ENCODE measurements at regions not wholly inside any gene's neighbourhood (a gene's known extent, or its start where the extent isn't known, plus 50 kb on each side); places are given as distances from the start of the nearest gene placed in this dataset.

GRCh38 chr5:11981986-11982385 lies 77.7 kb upstream of the CTNND2 start:
- no peak for DNase-seq
- WGBS, 3 donors: 84 to 85% (median 84%) methylated on average over 3 of the region's 3 CpGs
- no peaks in the 10 kb centered on the region for H3K4me1 ChIP-seq
- TF ChIP-seq CTCF (IDR thresholded peaks at IDR 0.05): no peak
- no peaks in the 10 kb centered on the region for H3K36me3 ChIP-seq (ENCODE audit: insufficient read depth in 1 of 2, low read depth in 1 of 2)
- H3K4me3 ChIP-seq: no peak overlapping the region
- intact Hi-C loops (cut with DNase I): no loop called here
- no peak for ATAC-seq
- no peak overlapping the region for H3K27ac ChIP-seq
- H3K9me3 ChIP-seq: no peaks in the 10 kb centered on the region
- H3K27me3 ChIP-seq (ENCODE audit: insufficient read depth in 3 of 3, low read length in 2 of 3): no peaks in the 10 kb centered on the region

- no peaks in the 10 kb centered on the region for H3K9me3 ChIP-seq
- H3K4me1 ChIP-seq: no peaks in the 10 kb centered on the region
- ATAC-seq (no peak), DNase-seq (no peak)
- no peak overlapping the region for H3K27ac ChIP-seq
- intact Hi-C loops (cut with DNase I): no loop called here
- no peaks in the 10 kb centered on the region for H3K36me3 ChIP-seq (ENCODE audit: insufficient read depth in 1 of 2, low read depth in 1 of 2)
- TF ChIP-seq CTCF (IDR thresholded peaks at IDR 0.05): no peak
- WGBS, 3 donors: 84 to 92% (median 84%) methylated on average over 2 of the region's 2 CpGs
- no peak overlapping the region for H3K4me3 ChIP-seq
- H3K27me3 ChIP-seq (ENCODE audit: insufficient read depth in 3 of 3, low read length in 2 of 3): no peaks in the 10 kb centered on the region
Observed at GRCh38 chr5:11977904-11978303, 73.7 kb upstream of the CTNND2 start.

- Histone ChIP-seq H3K4me3 (no peak overlapping the region), H3K27ac (no peak overlapping the region), H3K27me3 (ENCODE audit: insufficient read depth in 3 of 3, low read length in 2 of 3) (no peaks in the 10 kb centered on the region), H3K4me1 (no peaks in the 10 kb centered on the region), H3K36me3 (ENCODE audit: insufficient read depth in 1 of 2, low read depth in 1 of 2) (no peaks in the 10 kb centered on the region), H3K9me3 (no peaks in the 10 kb centered on the region)
- intact Hi-C loops (cut with DNase I): no loop called here
- no peak for ATAC-seq
- no peak for DNase-seq
- WGBS, 3 donors: 69 to 72% (median 70%) methylated on average over 7 of the region's 7 CpGs
- no peak for TF ChIP-seq CTCF (IDR thresholded peaks at IDR 0.05)
Observed at GRCh38 chr5:11973469-11973868, 69.2 kb upstream of the CTNND2 start.

- Histone ChIP-seq H3K36me3 (ENCODE audit: insufficient read depth in 1 of 2, low read depth in 1 of 2) (no peaks in the 10 kb centered on the region), H3K4me3 (no peak overlapping the region), H3K27me3 (ENCODE audit: insufficient read depth in 3 of 3, low read length in 2 of 3) (no peaks in the 10 kb centered on the region), H3K4me1 (no peaks in the 10 kb centered on the region), H3K9me3 (no peaks in the 10 kb centered on the region), H3K27ac (no peak overlapping the region)
- 89 to 93% (median 90%) methylated on average over 3 of the region's 3 CpGs for WGBS, 3 donors
- no peak for DNase-seq
- TF ChIP-seq CTCF (IDR thresholded peaks at IDR 0.05): no peak
- intact Hi-C loops (cut with DNase I): no loop called here
- ATAC-seq: no peak
Observed at GRCh38 chr5:11963227-11963626, 59.0 kb upstream of the CTNND2 start.

GRCh38 chr5:11962122-11962521 lies 57.9 kb upstream of the CTNND2 start:
- intact Hi-C loops (cut with DNase I): no loop called here
- no peaks in the 10 kb centered on the region for H3K4me1 ChIP-seq
- H3K4me3 ChIP-seq: no peak overlapping the region
- no peaks in the 10 kb centered on the region for H3K27me3 ChIP-seq (ENCODE audit: insufficient read depth in 3 of 3, low read length in 2 of 3)
- no peaks in the 10 kb centered on the region for H3K9me3 ChIP-seq
- no peak overlapping the region for H3K27ac ChIP-seq
- no peaks in the 10 kb centered on the region for H3K36me3 ChIP-seq (ENCODE audit: insufficient read depth in 1 of 2, low read depth in 1 of 2)
- 15 to 21% (median 16%) methylated on average over 4 of the region's 4 CpGs for WGBS, 3 donors
- DNase-seq (no peak), ATAC-seq (no peak)
- TF ChIP-seq CTCF (IDR thresholded peaks at IDR 0.05): no peak
